C4-2B (cell line): ENCODE measurements at regions not wholly inside any gene's neighbourhood (a gene's known extent, or its start where the extent isn't known, plus 50 kb on each side); places are given as distances from the start of the nearest gene placed in this dataset.

ENCODE experiments used
- H3K27ac ChIP-seq: fragments of 450-650 bp; 2 replicates; pipeline ENCODE4 v1.5.1; 2017
- CTCF ChIP-seq: fragments of 450-650 bp; conservative IDR thresholded peaks from 2 replicates; pipeline ENCODE4 v1.5.1; 2017; ENCODE audit warnings: mild to moderate bottlenecking
- ZFX ChIP-seq: fragments of 450-650 bp; IDR thresholded peaks from 2 replicates; pipeline ENCODE4 v1.6.1; 2017

GRCh38 chr2:64836566-64836965, 152.6 kb upstream of the SLC1A4 start:
- H3K27ac ChIP-seq, result no peak overlapping the region
- TF ChIP-seq CTCF (no peak), ZFX (no peak)

DNA sequence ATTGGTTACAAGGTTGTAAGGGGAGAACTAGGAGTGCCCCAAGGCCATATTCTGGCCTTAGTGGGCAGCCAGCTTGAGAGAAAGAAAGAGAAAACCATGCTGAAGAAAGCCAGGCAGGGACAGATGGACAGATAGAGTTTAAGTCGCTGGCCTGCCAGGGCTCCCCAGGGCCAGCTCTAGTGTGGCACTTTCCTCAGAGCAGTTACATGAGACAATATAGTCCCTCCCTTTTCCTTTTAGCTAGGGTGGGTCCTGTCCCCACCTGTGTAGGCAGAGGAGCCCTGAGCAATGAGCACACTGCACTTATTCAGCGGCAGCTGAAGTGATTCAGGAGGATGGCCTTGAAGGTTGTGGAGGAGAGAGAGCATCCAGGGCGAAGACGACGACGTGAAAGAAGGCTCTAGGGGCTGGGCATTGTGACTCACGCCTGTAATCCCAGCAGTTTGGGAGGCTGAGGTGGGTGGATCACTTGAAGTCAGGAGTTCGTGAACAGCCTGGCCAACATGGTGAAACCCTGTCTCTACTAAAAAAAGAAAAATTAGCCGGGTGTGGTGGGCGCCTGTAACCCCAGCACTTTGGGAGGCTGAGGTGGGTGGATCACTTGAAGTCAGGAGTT, 152.0 kb upstream of the SLC1A4 start:
- no peak overlapping the region for H3K27ac ChIP-seq

DNA sequence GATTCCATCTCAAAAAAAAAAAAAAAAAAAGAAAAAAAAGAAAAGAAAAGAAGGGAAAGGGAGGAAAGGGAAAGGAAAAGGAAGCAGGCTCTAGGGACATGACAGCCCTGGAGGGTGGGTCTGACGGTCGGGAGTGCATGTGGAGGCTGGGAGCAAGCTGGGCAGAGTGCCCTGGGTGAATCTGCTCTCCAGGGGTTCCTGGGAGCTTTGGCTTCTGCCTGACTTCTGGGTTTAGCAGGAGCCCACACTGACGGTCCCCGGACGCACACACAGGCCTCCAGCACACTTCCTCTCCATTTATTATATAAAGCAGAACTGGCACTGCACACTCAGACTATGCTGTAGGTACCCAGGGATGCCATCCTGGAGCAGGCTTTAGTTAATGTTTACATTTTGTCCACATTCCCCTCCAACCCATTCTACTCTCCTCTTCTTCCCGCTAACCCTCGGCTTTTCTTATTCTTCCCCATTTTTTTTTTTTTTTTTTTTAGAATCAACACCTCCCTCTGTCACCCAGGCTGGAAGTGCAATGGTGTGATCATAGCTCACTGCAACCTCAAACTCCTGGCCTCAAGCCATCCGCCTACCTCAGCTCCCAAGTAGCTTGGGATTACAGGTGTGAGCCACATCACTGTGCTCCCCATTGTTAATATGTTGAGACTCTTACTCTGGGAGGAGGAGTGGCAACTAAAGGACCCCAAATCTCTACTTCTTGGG, 151.1 kb upstream of the SLC1A4 start:
- no peak for TF ChIP-seq CTCF
- no peak for TF ChIP-seq ZFX
- H3K27ac ChIP-seq, result no peak overlapping the region

More for the DNA sequence above, 152.0 kb upstream of the SLC1A4 start:
- TF ChIP-seq CTCF (no peak), ZFX (no peak)

GRCh38 chr2:64838817-64839216, 150.4 kb upstream of the SLC1A4 start:
- TF ChIP-seq CTCF, result no peak
- no peak for TF ChIP-seq ZFX
- no peak overlapping the region for H3K27ac ChIP-seq

DNA sequence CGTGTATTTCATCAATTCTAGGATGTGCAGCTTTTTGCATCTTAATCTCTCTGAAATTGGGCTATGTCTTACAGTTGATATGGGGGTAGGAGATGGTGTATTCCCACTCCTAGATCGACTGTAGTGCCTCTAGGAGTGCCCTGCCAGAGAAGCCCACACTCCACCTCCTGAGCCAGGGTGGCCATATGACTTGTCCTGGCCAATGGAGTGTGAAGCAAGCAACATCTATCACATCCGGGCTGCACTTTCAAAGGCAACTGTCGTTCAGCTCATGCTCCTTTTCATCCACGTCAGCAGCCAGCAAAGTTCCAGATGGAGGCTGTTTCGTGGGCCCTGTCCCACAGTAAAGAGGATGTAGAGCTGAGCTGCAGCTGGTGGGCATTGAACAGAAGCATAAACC, 149.4 kb upstream of the SLC1A4 start:
- H3K27ac ChIP-seq, result no peak overlapping the region
- TF ChIP-seq CTCF (no peak), ZFX (no peak)

DNA sequence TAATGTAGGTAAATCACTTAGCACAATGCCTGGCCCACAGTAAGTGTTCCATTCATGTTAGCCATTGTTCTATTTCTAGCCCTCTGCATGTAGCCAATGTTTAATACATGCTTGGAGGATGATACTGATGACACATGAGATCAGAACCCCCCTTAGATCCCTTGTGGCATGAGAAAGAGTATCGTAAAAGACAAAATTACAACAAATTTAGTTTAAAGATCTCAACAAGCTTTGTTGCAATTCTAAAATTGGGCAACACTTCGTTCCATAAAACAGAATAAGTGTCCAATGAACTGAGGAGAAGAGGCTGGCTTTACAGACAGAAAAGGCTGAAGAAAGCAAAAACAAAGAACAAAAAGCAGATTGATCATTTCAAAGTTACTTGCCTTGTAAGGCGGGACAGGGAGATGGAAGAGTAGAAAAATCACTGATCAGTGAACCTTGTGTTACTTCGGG, 148.7 kb upstream of the SLC1A4 start:
- H3K27ac ChIP-seq, result no peak overlapping the region
- no peak for TF ChIP-seq ZFX
- no peak for TF ChIP-seq CTCF

GRCh38 chr2:64841461-64841860, 147.7 kb upstream of the SLC1A4 start:
- H3K27ac ChIP-seq, result no peak overlapping the region
- TF ChIP-seq ZFX, result no peak
- no peak for TF ChIP-seq CTCF
